Stomach (tissue), 6 donors: ENCODE measurements at regions not wholly inside any gene's neighbourhood (a gene's known extent, or its start where the extent isn't known, plus 50 kb on each side); places are given as distances from the start of the nearest gene placed in this dataset.

Experiments
- DNase-seq, 2 donors: peaks; one replicate each; pipeline versions ENCODE4 v3.0.0 to v3.0.0-alpha.2; 2013 to 2019
- H3K27ac ChIP-seq, 5 donors: fragments of 200-600 bp in 4 of 5; sonication (generic) in 4 of 5; one replicate each; pipeline ENCODE4 v1.5.1; 2013 to 2019; ENCODE audit warnings: mild to moderate bottlenecking in 1 of 5, moderate library complexity in 1 of 5
- H3K27me3 ChIP-seq, 3 donors: fragments of 200-600 bp; sonication (generic); one replicate each; pipeline ENCODE4 v1.5.1; 2017 to 2019; ENCODE audit warnings: mixed run types in 1 of 3
- H3K36me3 ChIP-seq, 4 donors: fragments of 200-600 bp; sonication (generic); 1 replicate in 3 of 4; 2 replicates in 1 of 4; pipeline ENCODE4 v1.5.1; 2016 to 2019
- H3K4me1 ChIP-seq, 4 donors: fragments of 200-600 bp; sonication (generic); one replicate each; pipeline ENCODE4 v1.5.1; 2016 to 2019
- H3K4me3 ChIP-seq, 4 donors: fragments of 200-600 bp; sonication (generic) in 3 of 4; one replicate each; pipeline ENCODE4 v1.5.1; 2016 to 2019; ENCODE audit warnings: mild to moderate bottlenecking in 1 of 4
- H3K9me3 ChIP-seq, 4 donors: fragments of 200-600 bp; sonication (generic); one replicate each; pipeline ENCODE4 v1.5.1; 2016 to 2019
- CTCF ChIP-seq, 7 experiments: fragments of 450-650 bp in 4 of 7; fragments of 200-600 bp in 3 of 7; sonication (generic) in 3 of 7; IDR thresholded peaks; one replicate each; pipeline ENCODE4 v1.5.1; 2016 to 2019; ENCODE audit warnings: antibody characterized with exemption in 7 of 7, control low read depth in 2 of 7, mild to moderate bottlenecking in 1 of 7
- POLR2A ChIP-seq, 4 donors: fragments of 450-650 bp; IDR thresholded peaks; one replicate each; pipeline ENCODE4 v1.6.1; 2016; ENCODE audit warnings: antibody characterized with exemption in 4 of 4, control low read depth in 2 of 4, mild to moderate bottlenecking in 1 of 4, moderate library complexity in 1 of 4
- intact Hi-C: fragments of 100-400 bp; cut with DNase I; formaldehyde crosslinking; loops from one replicate; pipeline ENCODE4 v1.15.1; 2023; ENCODE audit warnings: low total_unique reads
- donor health status: Bipolar disorder and iron deficiency.

GRCh38 chr11:88387957-88388356 is 50.4 kb upstream of the CTSC start:
- H3K27me3 ChIP-seq = no peaks in the 10 kb centered on the region
- H3K9me3 ChIP-seq = no peaks in the 10 kb centered on the region
- no peak overlapping the region for H3K27ac ChIP-seq
- no peak overlapping the region for H3K4me3 ChIP-seq
- no peak for TF ChIP-seq POLR2A (IDR thresholded peaks at IDR 0.05)
- TF ChIP-seq CTCF (IDR thresholded peaks at IDR 0.05) = no peak
- no peaks in the 10 kb centered on the region for H3K36me3 ChIP-seq
- no peaks in the 10 kb centered on the region for H3K4me1 ChIP-seq
- no peak for DNase-seq
- intact Hi-C loops = no loop called here
